Suppressor macrophage (primary cell): ENCODE measurements at regions not wholly inside any gene's neighbourhood (a gene's known extent, or its start where the extent isn't known, plus 50 kb on each side); places are given as distances from the start of the nearest gene placed in this dataset.

Experiments used
- DNase-seq, 4 experiments: peaks; one replicate each; pipeline ENCODE4 v3.0.0-alpha.2; 2020 to 2022

- DNase-seq = no peak
Observed at GRCh38 chr4:24719615-24720014, 75.8 kb upstream of the SOD3 start.

- no peak for DNase-seq
Observed at GRCh38 chr4:24720436-24720835, 74.9 kb upstream of the SOD3 start.

GRCh38 chr4:24720979-24721378 lies 74.4 kb upstream of the SOD3 start:
- DNase-seq = no peak

DNA sequence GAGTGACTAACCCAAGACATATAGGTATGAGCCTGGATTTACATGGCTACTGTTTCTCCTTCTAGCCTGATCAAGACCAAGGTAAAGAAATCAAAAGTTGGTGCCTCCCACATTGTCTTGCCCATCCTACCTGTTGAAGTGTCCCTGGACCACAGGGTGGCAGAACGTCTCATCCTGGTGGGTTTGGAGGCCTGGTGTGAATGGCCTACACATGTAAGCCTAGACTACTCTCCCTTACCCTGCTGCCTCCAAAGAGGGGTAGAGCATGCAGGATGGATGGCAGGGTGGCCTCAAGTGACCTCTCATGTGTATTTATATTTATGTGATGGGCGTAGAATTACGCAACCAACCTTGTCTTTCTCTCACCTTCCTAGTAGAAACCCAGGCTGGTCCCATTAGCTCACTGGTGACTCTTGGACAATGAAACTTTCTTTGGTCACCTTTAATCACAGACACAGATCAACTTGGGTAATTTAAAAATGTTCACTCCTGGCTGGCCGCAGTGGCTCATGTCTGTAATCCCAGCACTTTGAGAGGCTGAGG lies 73.3 kb upstream of the SOD3 start:
- no peak for DNase-seq

DNA sequence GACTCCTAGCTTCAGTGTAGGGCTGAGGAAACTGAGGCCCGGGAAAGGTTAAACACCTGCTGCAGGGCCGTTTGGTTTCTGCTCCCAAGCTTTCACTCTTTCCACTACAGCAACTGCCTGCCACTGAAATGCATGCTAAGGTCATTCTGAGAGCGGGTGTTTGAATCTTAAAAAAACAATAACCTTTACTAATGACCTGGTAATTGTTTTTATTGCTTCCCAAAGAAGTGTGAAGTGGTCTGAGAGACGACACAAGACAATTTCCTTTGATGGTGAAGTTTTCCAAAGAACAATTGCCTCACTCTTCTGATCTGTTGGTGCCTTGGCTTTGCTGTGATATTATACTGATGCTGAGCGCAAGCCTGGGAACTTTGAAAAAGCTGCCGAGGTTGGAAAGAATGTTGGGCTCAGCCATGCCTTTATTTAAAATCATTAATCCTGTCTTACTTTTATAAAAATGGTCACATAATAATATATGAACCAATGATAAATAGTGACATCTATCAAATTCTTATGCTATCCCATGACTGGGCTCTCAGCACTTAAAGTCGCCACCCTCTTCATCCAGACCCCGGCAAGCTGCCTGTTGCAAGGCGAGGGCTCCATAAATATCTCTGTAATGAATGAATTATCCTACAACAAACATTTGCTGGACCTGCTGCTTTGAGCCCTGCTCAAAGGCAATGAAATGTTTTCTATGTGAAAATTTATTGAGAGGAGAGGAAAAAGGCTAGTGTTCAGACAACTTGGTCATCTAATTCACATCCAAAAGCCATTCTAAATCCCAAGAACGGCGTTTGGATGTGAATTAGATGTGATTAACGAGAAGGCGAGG lies 67.8 kb upstream of the SOD3 start:
- no peak for DNase-seq

- DNase-seq = no peak
Observed at GRCh38 chr4:24729119-24729730, 66.1 kb upstream of the SOD3 start.

GRCh38 chr4:24730256-24731001 lies 64.9 kb upstream of the SOD3 start:
- no peak for DNase-seq

- DNase-seq = no peak
Observed at GRCh38 chr4:24731448-24731847, 63.9 kb upstream of the SOD3 start.

GRCh38 chr4:24734511-24734910 lies 60.9 kb upstream of the SOD3 start:
- no peak for DNase-seq

DNA sequence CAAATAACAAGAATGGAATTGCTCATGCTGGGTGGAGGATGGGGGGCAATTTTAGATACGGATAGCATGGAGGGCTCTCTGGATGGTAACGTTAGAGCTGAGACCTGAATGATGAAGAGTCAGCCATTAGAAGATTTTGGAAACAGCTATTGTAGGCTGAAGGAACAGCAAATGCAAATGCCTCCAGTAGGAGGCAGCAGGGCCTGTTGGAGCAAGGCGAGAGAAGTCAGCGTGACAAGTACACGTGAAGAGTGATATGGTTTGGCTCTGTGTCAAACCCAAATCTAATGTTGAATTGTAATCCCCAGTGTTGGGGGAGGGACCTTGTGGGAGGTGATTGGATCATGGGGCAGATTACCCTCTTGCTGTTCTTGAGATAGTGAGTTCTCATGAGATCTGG lies 59.3 kb upstream of the SOD3 start:
- peak; percentile 9 to 45 (median 34) for DNase-seq

GRCh38 chr4:24741910-24742309 lies 53.5 kb upstream of the SOD3 start:
- DNase-seq = no peak

DNA sequence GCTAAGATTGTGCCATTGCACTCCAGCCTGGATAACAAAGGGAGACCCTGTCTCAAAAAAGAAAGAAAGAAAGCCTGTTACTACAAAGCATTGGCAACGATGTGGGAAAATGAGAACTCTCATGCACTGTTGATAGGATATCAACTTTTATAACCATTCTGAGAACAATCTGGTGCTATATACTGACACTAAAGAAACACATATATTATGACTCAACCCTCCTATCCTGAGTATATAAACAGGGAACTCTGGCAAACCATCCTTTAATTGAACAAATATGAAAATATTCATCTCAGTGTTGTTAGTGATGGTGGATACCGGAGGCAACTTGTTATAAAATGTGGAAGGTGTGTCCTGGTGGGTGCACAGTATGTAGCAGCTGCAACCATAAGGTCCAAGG lies 53.0 kb upstream of the SOD3 start:
- DNase-seq = no peak

- no peak for DNase-seq
Observed at GRCh38 chr4:24742773-24743172, 52.6 kb upstream of the SOD3 start.

DNA sequence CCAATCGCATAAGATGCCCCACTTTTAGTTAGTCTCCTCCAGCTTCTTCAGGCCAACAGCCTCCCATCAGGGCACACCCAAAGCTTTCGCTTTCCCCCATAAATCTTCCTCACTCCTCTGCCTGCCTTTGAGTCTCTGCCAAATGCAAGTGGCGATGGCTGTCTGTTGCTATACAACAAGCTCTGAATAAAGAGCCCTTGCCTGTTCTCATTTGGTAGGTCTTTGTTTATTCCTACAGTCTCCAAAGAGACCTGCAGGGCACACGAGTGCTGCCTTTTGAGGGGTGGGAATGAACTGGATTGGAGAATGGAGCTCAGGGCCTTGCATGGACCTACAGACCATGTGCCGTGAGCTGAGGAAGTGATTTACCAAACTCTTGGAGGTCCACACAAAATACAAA lies 52.2 kb upstream of the SOD3 start:
- no peak for DNase-seq

GRCh38 chr4:24743927-24744326 lies 51.4 kb upstream of the SOD3 start:
- no peak for DNase-seq

GRCh38 chr4:24745172-24745895 lies 50.0 kb upstream of the SOD3 start:
- no peak for DNase-seq
